Gastrocnemius medialis (tissue), 4 donors: ENCODE measurements at regions not wholly inside any gene's neighbourhood (a gene's known extent, or its start where the extent isn't known, plus 50 kb on each side); places are given as distances from the start of the nearest gene placed in this dataset.

Experiments
- POLR2A ChIP-seq, 2 donors: fragments of 450-650 bp; IDR thresholded peaks; one replicate each; pipeline ENCODE4 v1.6.1; 2017; ENCODE audit warnings: antibody characterized with exemption in 2 of 2, mild to moderate bottlenecking in 2 of 2, moderate library complexity in 2 of 2
- TF ChIP-seq, protein P1 (sequence below), 5 experiments: fragments of 450-650 bp in 3 of 5; fragments of 200-600 bp in 2 of 5; sonication (generic) in 2 of 5; IDR thresholded peaks in 4 of 5; conservative IDR thresholded peaks in 1 of 5; 1 replicate in 4 of 5; 2 replicates in 1 of 5; pipeline ENCODE4 v1.5.1; 2016 to 2019; ENCODE audit warnings: antibody characterized with exemption in 5 of 5, mild to moderate bottlenecking in 3 of 5, moderate library complexity in 3 of 5

GRCh38 chr4:22240814-22241213, 275.1 kb downstream of the ADGRA3 start:
- TF ChIP-seq, protein P1, sequence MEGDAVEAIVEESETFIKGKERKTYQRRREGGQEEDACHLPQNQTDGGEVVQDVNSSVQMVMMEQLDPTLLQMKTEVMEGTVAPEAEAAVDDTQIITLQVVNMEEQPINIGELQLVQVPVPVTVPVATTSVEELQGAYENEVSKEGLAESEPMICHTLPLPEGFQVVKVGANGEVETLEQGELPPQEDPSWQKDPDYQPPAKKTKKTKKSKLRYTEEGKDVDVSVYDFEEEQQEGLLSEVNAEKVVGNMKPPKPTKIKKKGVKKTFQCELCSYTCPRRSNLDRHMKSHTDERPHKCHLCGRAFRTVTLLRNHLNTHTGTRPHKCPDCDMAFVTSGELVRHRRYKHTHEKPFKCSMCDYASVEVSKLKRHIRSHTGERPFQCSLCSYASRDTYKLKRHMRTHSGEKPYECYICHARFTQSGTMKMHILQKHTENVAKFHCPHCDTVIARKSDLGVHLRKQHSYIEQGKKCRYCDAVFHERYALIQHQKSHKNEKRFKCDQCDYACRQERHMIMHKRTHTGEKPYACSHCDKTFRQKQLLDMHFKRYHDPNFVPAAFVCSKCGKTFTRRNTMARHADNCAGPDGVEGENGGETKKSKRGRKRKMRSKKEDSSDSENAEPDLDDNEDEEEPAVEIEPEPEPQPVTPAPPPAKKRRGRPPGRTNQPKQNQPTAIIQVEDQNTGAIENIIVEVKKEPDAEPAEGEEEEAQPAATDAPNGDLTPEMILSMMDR (IDR thresholded peaks at IDR 0.05 in 4 of 5, conservative IDR thresholded peaks at IDR 0.05 in 1 of 5): no peak
- TF ChIP-seq POLR2A (IDR thresholded peaks at IDR 0.05): no peak
